Epithelial cell of esophagus (primary cell): ENCODE measurements at regions not wholly inside any gene's neighbourhood (a gene's known extent, or its start where the extent isn't known, plus 50 kb on each side); places are given as distances from the start of the nearest gene placed in this dataset.
A peak's percentile ranks its signal among the peaks of the same experiment; 100 is the strongest.

Experiments used
- DNase-seq: peaks from one replicate; pipeline ENCODE4 v3.0.0; 2010; ENCODE audit warnings: low read depth
- H3K4me3 ChIP-seq: 2 replicates; pipeline ENCODE4 v1.5.1; 2011; ENCODE audit warnings: mild to moderate bottlenecking, low read length, control low read depth
- CTCF ChIP-seq: IDR thresholded peaks from 2 replicates; pipeline ENCODE4 v1.5.1; 2011; ENCODE audit warnings: low read depth, mild to moderate bottlenecking, low read length, control low read depth, inconsistent platforms; ENCODE audit not compliant: insufficient read depth; ENCODE audit errors: missing control alignments

GRCh38 chr6:85372915-85373270, 77.0 kb upstream of the NT5E start:
- no peak for DNase-seq
- no peak overlapping the region for H3K4me3 ChIP-seq
- no peak for TF ChIP-seq CTCF

GRCh38 chr6:85372188-85372914, 77.5 kb upstream of the NT5E start:
- no peak for DNase-seq
- no peak overlapping the region for H3K4me3 ChIP-seq
- TF ChIP-seq CTCF, result peak; percentile 5

GRCh38 chr6:85368631-85369030, 81.3 kb upstream of the NT5E start:
- no peak for DNase-seq
- no peak overlapping the region for H3K4me3 ChIP-seq
- no peak for TF ChIP-seq CTCF

- DNase-seq, result peak; percentile 93
Observed at GRCh38 chr6:85364344-85364743, 85.5 kb upstream of the NT5E start.

GRCh38 chr6:85363870-85364269, 86.0 kb upstream of the NT5E start:
- no peak for TF ChIP-seq CTCF
- no peak for DNase-seq
- no peak overlapping the region for H3K4me3 ChIP-seq

More at GRCh38 chr6:85364344-85364743, 85.5 kb upstream of the NT5E start:
- TF ChIP-seq CTCF, result no peak
- no peak overlapping the region for H3K4me3 ChIP-seq

GRCh38 chr6:85362652-85363310, 87.1 kb upstream of the NT5E start:
- TF ChIP-seq CTCF, result no peak
- H3K4me3 ChIP-seq, result no peak overlapping the region

GRCh38 chr6:85361643-85362014, 88.3 kb upstream of the NT5E start:
- no peak for TF ChIP-seq CTCF
- H3K4me3 ChIP-seq, result no peak overlapping the region

More at GRCh38 chr6:85362652-85363310, 87.1 kb upstream of the NT5E start:
- DNase-seq, result no peak

More at GRCh38 chr6:85361643-85362014, 88.3 kb upstream of the NT5E start:
- no peak for DNase-seq
